Keratinocyte (primary cell): ENCODE measurements at regions not wholly inside any gene's neighbourhood (a gene's known extent, or its start where the extent isn't known, plus 50 kb on each side); places are given as distances from the start of the nearest gene placed in this dataset.

Experiments used
- EZH2 ChIP-seq: IDR thresholded peaks from one replicate; pipeline ENCODE4 v1.6.1; 2012; ENCODE audit warnings: inconsistent platforms, mild to moderate bottlenecking, low read length, moderate library complexity
- TF ChIP-seq, protein P1 (sequence below), 3 experiments: IDR thresholded peaks in 1 of 3; conservative IDR thresholded peaks in 1 of 3; optimal IDR thresholded peaks in 1 of 3; 2 replicates in 2 of 3; 3 replicates in 1 of 3; pipeline versions ENCODE3 to v1.5.1; 2011; ENCODE audit warnings: low read length in 3 of 3, mild to moderate bottlenecking in 3 of 3, moderate library complexity in 2 of 3, control low read depth in 1 of 3, inconsistent platforms in 1 of 3; ENCODE audit not compliant: insufficient read depth in 2 of 3; ENCODE audit errors: extremely low read depth in 1 of 3

GRCh38 chr1:72845381-72845780, 563.0 kb upstream of the NEGR1 start:
- no peak for TF ChIP-seq EZH2
- TF ChIP-seq, protein P1, sequence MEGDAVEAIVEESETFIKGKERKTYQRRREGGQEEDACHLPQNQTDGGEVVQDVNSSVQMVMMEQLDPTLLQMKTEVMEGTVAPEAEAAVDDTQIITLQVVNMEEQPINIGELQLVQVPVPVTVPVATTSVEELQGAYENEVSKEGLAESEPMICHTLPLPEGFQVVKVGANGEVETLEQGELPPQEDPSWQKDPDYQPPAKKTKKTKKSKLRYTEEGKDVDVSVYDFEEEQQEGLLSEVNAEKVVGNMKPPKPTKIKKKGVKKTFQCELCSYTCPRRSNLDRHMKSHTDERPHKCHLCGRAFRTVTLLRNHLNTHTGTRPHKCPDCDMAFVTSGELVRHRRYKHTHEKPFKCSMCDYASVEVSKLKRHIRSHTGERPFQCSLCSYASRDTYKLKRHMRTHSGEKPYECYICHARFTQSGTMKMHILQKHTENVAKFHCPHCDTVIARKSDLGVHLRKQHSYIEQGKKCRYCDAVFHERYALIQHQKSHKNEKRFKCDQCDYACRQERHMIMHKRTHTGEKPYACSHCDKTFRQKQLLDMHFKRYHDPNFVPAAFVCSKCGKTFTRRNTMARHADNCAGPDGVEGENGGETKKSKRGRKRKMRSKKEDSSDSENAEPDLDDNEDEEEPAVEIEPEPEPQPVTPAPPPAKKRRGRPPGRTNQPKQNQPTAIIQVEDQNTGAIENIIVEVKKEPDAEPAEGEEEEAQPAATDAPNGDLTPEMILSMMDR (optimal IDR thresholded peaks at IDR 0.05 in 1 of 3, IDR thresholded peaks at IDR 0.05 in 1 of 3, conservative IDR thresholded peaks at IDR 0.05 in 1 of 3; ENCODE audit: extremely low read depth in 1 of 3, insufficient read depth in 2 of 3, low read length in 3 of 3): peak in 1 of 3 experiments; percentile 22
